ENCODE measurements at regions not wholly inside any gene's neighbourhood (a gene's known extent, or its start where the extent isn't known, plus 50 kb on each side); places are given as distances from the start of the nearest gene placed in this dataset.

- no peak for ATAC-seq (ENCODE audit: low read depth in 2 of 2)
These were observed 253.8 kb upstream of the COL8A1 start for GRCh38 chr3:99384596-99384995.

GRCh38 chr3:99376926-99377325 lies 261.5 kb upstream of the COL8A1 start:
- ATAC-seq (ENCODE audit: low read depth in 2 of 2) (no peak), DNase-seq (no peak)
- Mint-ChIP-seq H3K36me3 (no peaks in the 10 kb centered on the region), H3K27ac (no peak overlapping the region), H3K27me3 (no peaks in the 10 kb centered on the region), H3K9me3 (peaks cover 3 to 19% (median 11%) of the 10 kb centered on the region in 7 donors), H3K4me1 (no peaks in the 10 kb centered on the region), H3K4me3 (no peak overlapping the region)

More at GRCh38 chr3:99384596-99384995, 253.8 kb upstream of the COL8A1 start:
- Mint-ChIP-seq H3K27ac (no peak overlapping the region), H3K4me3 (no peak overlapping the region), H3K9me3 (peaks cover 0 to 17% (median 7%) of the 10 kb centered on the region in 7 donors), H3K27me3 (no peaks in the 10 kb centered on the region), H3K36me3 (no peaks in the 10 kb centered on the region), H3K4me1 (no peaks in the 10 kb centered on the region)
- DNase-seq = no peak

- Mint-ChIP-seq H3K4me3 (no peak overlapping the region), H3K27ac (no peak overlapping the region), H3K36me3 (no peaks in the 10 kb centered on the region), H3K9me3 (peaks cover 0 to 12% (median 2%) of the 10 kb centered on the region in 7 donors), H3K4me1 (no peaks in the 10 kb centered on the region), H3K27me3 (no peaks in the 10 kb centered on the region)
- ATAC-seq (ENCODE audit: low read depth in 2 of 2) (no peak), DNase-seq (no peak)
These were observed 264.6 kb upstream of the COL8A1 start for GRCh38 chr3:99373846-99374210.

- H3K4me3 Mint-ChIP-seq = no peak overlapping the region
- DNase-seq (no peak), ATAC-seq (ENCODE audit: low read depth in 2 of 2) (no peak)
- H3K27me3 Mint-ChIP-seq = no peaks in the 10 kb centered on the region
- H3K4me1 Mint-ChIP-seq = no peaks in the 10 kb centered on the region
- H3K27ac Mint-ChIP-seq = no peak overlapping the region
- H3K36me3 Mint-ChIP-seq = no peaks in the 10 kb centered on the region
- peaks cover 0 to 12% (median 3%) of the 10 kb centered on the region in 7 donors for H3K9me3 Mint-ChIP-seq
These were observed 265.1 kb upstream of the COL8A1 start for GRCh38 chr3:99373088-99373845.

GRCh38 chr3:99366663-99367429 lies 271.5 kb upstream of the COL8A1 start:
- peaks cover 0 to 7% (median 0%) of the 10 kb centered on the region in 7 donors for H3K9me3 Mint-ChIP-seq
- H3K36me3 Mint-ChIP-seq = no peaks in the 10 kb centered on the region
- H3K27ac Mint-ChIP-seq = no peak overlapping the region
- H3K4me3 Mint-ChIP-seq = no peak overlapping the region
- no peak for ATAC-seq (ENCODE audit: low read depth in 2 of 2)
- H3K27me3 Mint-ChIP-seq = no peaks in the 10 kb centered on the region
- DNase-seq = no peak
- no peaks in the 10 kb centered on the region for H3K4me1 Mint-ChIP-seq

- Mint-ChIP-seq H3K27ac (no peak overlapping the region), H3K27me3 (no peaks in the 10 kb centered on the region), H3K9me3 (peaks cover 0 to 7% (median 0%) of the 10 kb centered on the region in 7 donors)
These were observed 272.4 kb upstream of the COL8A1 start for GRCh38 chr3:99365979-99366378.

GRCh38 chr3:99365396-99365795 lies 273.0 kb upstream of the COL8A1 start:
- H3K4me3 Mint-ChIP-seq = no peak overlapping the region
- H3K27me3 Mint-ChIP-seq = no peaks in the 10 kb centered on the region
- H3K27ac Mint-ChIP-seq = no peak overlapping the region
- no peaks in the 10 kb centered on the region for H3K36me3 Mint-ChIP-seq
- no peak for DNase-seq
- H3K9me3 Mint-ChIP-seq = peaks cover 0 to 7% (median 2%) of the 10 kb centered on the region in 7 donors
- no peaks in the 10 kb centered on the region for H3K4me1 Mint-ChIP-seq
- no peak for ATAC-seq (ENCODE audit: low read depth in 2 of 2)

More at GRCh38 chr3:99365979-99366378, 272.4 kb upstream of the COL8A1 start:
- no peaks in the 10 kb centered on the region for H3K4me1 Mint-ChIP-seq
- no peaks in the 10 kb centered on the region for H3K36me3 Mint-ChIP-seq
- no peak for DNase-seq
- no peak overlapping the region for H3K4me3 Mint-ChIP-seq
- no peak for ATAC-seq (ENCODE audit: low read depth in 2 of 2)

GRCh38 chr3:99357131-99357530 lies 281.3 kb upstream of the COL8A1 start:
- Mint-ChIP-seq H3K27me3 (peaks cover 0 to 3% (median 0%) of the 10 kb centered on the region in 3 donors), H3K9me3 (peaks cover 0 to 12% (median 2%) of the 10 kb centered on the region in 7 donors), H3K27ac (no peak overlapping the region), H3K4me1 (no peaks in the 10 kb centered on the region), H3K36me3 (no peaks in the 10 kb centered on the region), H3K4me3 (no peak overlapping the region)
- DNase-seq = no peak
- no peak for ATAC-seq (ENCODE audit: low read depth in 2 of 2)

- Mint-ChIP-seq H3K27ac (no peak overlapping the region), H3K27me3 (peaks cover 0 to 3% (median 0%) of the 10 kb centered on the region in 3 donors), H3K36me3 (no peaks in the 10 kb centered on the region), H3K4me3 (no peak overlapping the region), H3K4me1 (no peaks in the 10 kb centered on the region), H3K9me3 (peaks cover 0 to 12% (median 2%) of the 10 kb centered on the region in 7 donors)
- ATAC-seq (ENCODE audit: low read depth in 2 of 2) (no peak), DNase-seq (no peak)
These were observed 281.7 kb upstream of the COL8A1 start for GRCh38 chr3:99356696-99357095.

GRCh38 chr3:99355465-99355864 lies 282.9 kb upstream of the COL8A1 start:
- H3K9me3 Mint-ChIP-seq = peaks cover 0 to 15% (median 7%) of the 10 kb centered on the region in 7 donors
- H3K4me3 Mint-ChIP-seq = no peak overlapping the region
- no peaks in the 10 kb centered on the region for H3K36me3 Mint-ChIP-seq
- no peak overlapping the region for H3K27ac Mint-ChIP-seq
- H3K27me3 Mint-ChIP-seq = peaks cover 0 to 3% (median 0%) of the 10 kb centered on the region in 3 donors
- no peaks in the 10 kb centered on the region for H3K4me1 Mint-ChIP-seq
- DNase-seq = no peak
- no peak for ATAC-seq (ENCODE audit: low read depth in 2 of 2)

- Mint-ChIP-seq H3K36me3 (no peaks in the 10 kb centered on the region), H3K4me1 (no peaks in the 10 kb centered on the region), H3K4me3 (no peak overlapping the region), H3K9me3 (peaks cover 0 to 7% (median 4%) of the 10 kb centered on the region in 7 donors), H3K27ac (no peak overlapping the region), H3K27me3 (peaks cover 0 to 3% (median 0%) of the 10 kb centered on the region in 3 donors)
- ATAC-seq (ENCODE audit: low read depth in 2 of 2) = no peak
- no peak for DNase-seq
These were observed 285.6 kb upstream of the COL8A1 start for GRCh38 chr3:99352811-99353210.

- DNase-seq = no peak
These were observed 287.3 kb upstream of the COL8A1 start for GRCh38 chr3:99351122-99351521.

GRCh38 chr3:99348451-99348850 lies 289.9 kb upstream of the COL8A1 start:
- H3K27ac Mint-ChIP-seq = no peak overlapping the region
- H3K9me3 Mint-ChIP-seq = peaks cover 0 to 7% (median 0%) of the 10 kb centered on the region in 7 donors
- no peak overlapping the region for H3K4me3 Mint-ChIP-seq
- DNase-seq (no peak), ATAC-seq (ENCODE audit: low read depth in 2 of 2) (no peak)
- no peaks in the 10 kb centered on the region for H3K4me1 Mint-ChIP-seq
- no peaks in the 10 kb centered on the region for H3K27me3 Mint-ChIP-seq
- no peaks in the 10 kb centered on the region for H3K36me3 Mint-ChIP-seq

More at GRCh38 chr3:99351122-99351521, 287.3 kb upstream of the COL8A1 start:
- H3K27ac Mint-ChIP-seq = no peak overlapping the region
- no peaks in the 10 kb centered on the region for H3K36me3 Mint-ChIP-seq
- H3K4me1 Mint-ChIP-seq = no peaks in the 10 kb centered on the region
- peaks cover 0 to 3% (median 0%) of the 10 kb centered on the region in 3 donors for H3K27me3 Mint-ChIP-seq
- H3K9me3 Mint-ChIP-seq = peaks cover 0 to 7% (median 4%) of the 10 kb centered on the region in 7 donors
- no peak overlapping the region for H3K4me3 Mint-ChIP-seq
- no peak for ATAC-seq (ENCODE audit: low read depth in 2 of 2)

GRCh38 chr3:99344216-99344615 lies 294.2 kb upstream of the COL8A1 start:
- no peak overlapping the region for H3K4me3 Mint-ChIP-seq
- no peaks in the 10 kb centered on the region for H3K4me1 Mint-ChIP-seq
- peaks cover 0 to 16% (median 4%) of the 10 kb centered on the region in 7 donors for H3K9me3 Mint-ChIP-seq
- H3K27ac Mint-ChIP-seq = no peak overlapping the region
- no peaks in the 10 kb centered on the region for H3K36me3 Mint-ChIP-seq
- DNase-seq (no peak), ATAC-seq (ENCODE audit: low read depth in 2 of 2) (no peak)
- H3K27me3 Mint-ChIP-seq = no peaks in the 10 kb centered on the region

All from naive B cell (primary cell).